ENCODE measurements at regions not wholly inside any gene's neighbourhood (a gene's known extent, or its start where the extent isn't known, plus 50 kb on each side); places are given as distances from the start of the nearest gene placed in this dataset.

DNA sequence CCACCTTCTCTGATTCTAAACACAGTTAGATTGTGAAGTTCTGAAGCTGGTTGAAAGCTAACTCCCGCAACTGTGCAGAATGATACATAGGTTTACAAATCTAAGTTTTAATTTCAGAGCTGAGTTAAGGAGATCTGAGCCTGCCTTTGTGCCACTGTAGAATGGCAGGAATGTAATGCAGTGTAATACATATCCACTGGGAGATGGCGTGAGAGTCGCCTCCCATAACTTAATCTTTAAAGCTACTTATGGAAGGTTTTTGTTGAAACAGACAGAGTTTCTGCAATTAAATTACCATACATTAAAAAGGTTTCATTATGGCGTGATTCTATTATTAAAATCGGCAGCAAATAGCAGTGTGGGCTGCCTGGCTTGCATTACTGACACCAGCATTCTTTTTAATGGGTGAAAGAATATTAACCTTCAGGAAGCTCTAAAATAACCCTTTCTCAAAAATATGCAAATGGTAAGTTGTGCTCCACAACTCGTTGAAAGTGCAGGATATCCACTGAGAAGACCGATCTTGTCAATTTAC, 257.4 kb downstream of the OLFM4 start:
- 73% methylated on average over 2 of the region's 7 CpGs for WGBS (ENCODE audit: insufficient coverage)
- DNase-seq: no peak
- H3K4me3 Mint-ChIP-seq: no peak overlapping the region
- Histone ChIP-seq H3K9ac (ENCODE audit: insufficient read depth, low read length, poor library complexity, severe bottlenecking) (no peak overlapping the region), H3K9me3 (replicated peaks in 1 of 2; ENCODE audit: control insufficient read depth in 1 of 2, insufficient read depth in 1 of 2, low read length in 2 of 2) (no peaks in the 10 kb centered on the region), H3K4me2 (replicated peaks; ENCODE audit: extremely low read depth, low read length, poor library complexity, severe bottlenecking) (no peak overlapping the region), H3K4me1 (ENCODE audit: control insufficient read depth in 1 of 2, insufficient read depth in 2 of 2, low read length in 2 of 2) (no peaks in the 10 kb centered on the region), H3K27ac (ENCODE audit: low read depth in 1 of 2, low read length in 2 of 2) (no peak overlapping the region), H3K4me3 (replicated peaks in 1 of 3; ENCODE audit: low read depth in 2 of 3, low read length in 3 of 3) (no peak overlapping the region), H2AFZ (ENCODE audit: insufficient read depth, low read depth, low read length, poor library complexity, severe bottlenecking) (no peak overlapping the region), H4K20me1 (ENCODE audit: insufficient read depth, low read length) (no peaks in the 10 kb centered on the region), H3K27me3 (ENCODE audit: control insufficient read depth in 2 of 2, insufficient read depth in 2 of 2, low read length in 2 of 2) (no peaks in the 10 kb centered on the region), H3K36me3 (replicated peaks in 1 of 2; ENCODE audit: control insufficient read depth in 1 of 2, insufficient read depth in 2 of 2, low read length in 2 of 2) (no peaks in the 10 kb centered on the region), H3K79me2 (ENCODE audit: insufficient read depth, low read length) (no peaks in the 10 kb centered on the region)
- no peaks in the 10 kb centered on the region for H3K36me3 Mint-ChIP-seq
- TF ChIP-seq, protein P1, sequence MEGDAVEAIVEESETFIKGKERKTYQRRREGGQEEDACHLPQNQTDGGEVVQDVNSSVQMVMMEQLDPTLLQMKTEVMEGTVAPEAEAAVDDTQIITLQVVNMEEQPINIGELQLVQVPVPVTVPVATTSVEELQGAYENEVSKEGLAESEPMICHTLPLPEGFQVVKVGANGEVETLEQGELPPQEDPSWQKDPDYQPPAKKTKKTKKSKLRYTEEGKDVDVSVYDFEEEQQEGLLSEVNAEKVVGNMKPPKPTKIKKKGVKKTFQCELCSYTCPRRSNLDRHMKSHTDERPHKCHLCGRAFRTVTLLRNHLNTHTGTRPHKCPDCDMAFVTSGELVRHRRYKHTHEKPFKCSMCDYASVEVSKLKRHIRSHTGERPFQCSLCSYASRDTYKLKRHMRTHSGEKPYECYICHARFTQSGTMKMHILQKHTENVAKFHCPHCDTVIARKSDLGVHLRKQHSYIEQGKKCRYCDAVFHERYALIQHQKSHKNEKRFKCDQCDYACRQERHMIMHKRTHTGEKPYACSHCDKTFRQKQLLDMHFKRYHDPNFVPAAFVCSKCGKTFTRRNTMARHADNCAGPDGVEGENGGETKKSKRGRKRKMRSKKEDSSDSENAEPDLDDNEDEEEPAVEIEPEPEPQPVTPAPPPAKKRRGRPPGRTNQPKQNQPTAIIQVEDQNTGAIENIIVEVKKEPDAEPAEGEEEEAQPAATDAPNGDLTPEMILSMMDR (IDR thresholded peaks at IDR 0.05): no peak
- peaks cover 0 to 4% (median 2%) of the 10 kb centered on the region in 7 donors for H3K9me3 Mint-ChIP-seq
- no peak overlapping the region for H3K27ac Mint-ChIP-seq
- no peaks in the 10 kb centered on the region for H3K4me1 Mint-ChIP-seq
- H3K27me3 Mint-ChIP-seq (ENCODE audit: low read depth in 3 of 3): peaks cover 0 to 2% (median 0%) of the 10 kb centered on the region in 3 donors
- intact Hi-C loops (cut with micrococcal nuclease): no loop called here

GRCh38 chr13:53298396-53298795, 269.8 kb downstream of the OLFM4 start:
- peaks cover 0 to 5% (median 2%) of the 10 kb centered on the region in 7 donors for H3K9me3 Mint-ChIP-seq
- no peak for DNase-seq
- H3K27me3 Mint-ChIP-seq (ENCODE audit: low read depth in 3 of 3): no peaks in the 10 kb centered on the region
- peaks cover 0 to 5% of the 10 kb centered on the region in 2 donors for H3K9me3 ChIP-seq (replicated peaks in 1 of 2; ENCODE audit: control insufficient read depth in 1 of 2, insufficient read depth in 1 of 2, low read length in 2 of 2)
- no peak overlapping the region for H3K4me3 ChIP-seq (replicated peaks in 1 of 3; ENCODE audit: low read depth in 2 of 3, low read length in 3 of 3)
- no CpG with 5 or more reads among the region's 1 CpG for WGBS (ENCODE audit: insufficient coverage)
- H3K9ac ChIP-seq (ENCODE audit: insufficient read depth, low read length, poor library complexity, severe bottlenecking): no peak overlapping the region
- H3K4me1 Mint-ChIP-seq: no peaks in the 10 kb centered on the region
- H3K36me3 Mint-ChIP-seq: no peaks in the 10 kb centered on the region
- H3K27ac ChIP-seq (ENCODE audit: low read depth in 1 of 2, low read length in 2 of 2): no peak overlapping the region
- H3K36me3 ChIP-seq (replicated peaks in 1 of 2; ENCODE audit: control insufficient read depth in 1 of 2, insufficient read depth in 2 of 2, low read length in 2 of 2): no peaks in the 10 kb centered on the region
- no peaks in the 10 kb centered on the region for H3K4me1 ChIP-seq (ENCODE audit: control insufficient read depth in 1 of 2, insufficient read depth in 2 of 2, low read length in 2 of 2)
- H3K27me3 ChIP-seq (ENCODE audit: control insufficient read depth in 2 of 2, insufficient read depth in 2 of 2, low read length in 2 of 2): no peaks in the 10 kb centered on the region
- no peak overlapping the region for H3K27ac Mint-ChIP-seq
- no peak overlapping the region for H3K4me2 ChIP-seq (replicated peaks; ENCODE audit: extremely low read depth, low read length, poor library complexity, severe bottlenecking)
- H4K20me1 ChIP-seq (ENCODE audit: insufficient read depth, low read length): no peaks in the 10 kb centered on the region
- intact Hi-C loops (cut with micrococcal nuclease): no loop called here
- no peak overlapping the region for H3K4me3 Mint-ChIP-seq
- no peaks in the 10 kb centered on the region for H3K79me2 ChIP-seq (ENCODE audit: insufficient read depth, low read length)
- TF ChIP-seq, protein P1 (IDR thresholded peaks at IDR 0.05): no peak
- H2AFZ ChIP-seq (ENCODE audit: insufficient read depth, low read depth, low read length, poor library complexity, severe bottlenecking): no peak overlapping the region
